DOHH2 (cell line): ENCODE measurements at regions not wholly inside any gene's neighbourhood (a gene's known extent, or its start where the extent isn't known, plus 50 kb on each side); places are given as distances from the start of the nearest gene placed in this dataset.
A peak's percentile ranks its signal among the peaks of the same experiment; 100 is the strongest.

Experiments used
- H3F3A ChIP-seq: fragments of 200-600 bp; sonication (generic), shearing (Covaris generic); 2 replicates; pipeline ENCODE4 v1.6.0; 2016; ENCODE audit warnings: antibody characterized with exemption, mild to moderate bottlenecking; ENCODE audit not compliant: control insufficient read depth, insufficient read depth
- H3K27ac ChIP-seq: fragments of 200-600 bp; sonication (generic); 2 replicates; pipeline ENCODE4 v1.5.1; 2014; ENCODE audit warnings: low read depth, mild to moderate bottlenecking, low read length, moderate library complexity
- H3K27me3 ChIP-seq: fragments of 200-600 bp; sonication (generic); 2 replicates; pipeline ENCODE4 v1.6.1; 2014; ENCODE audit warnings: mild to moderate bottlenecking, low read length, mixed read lengths; ENCODE audit not compliant: control insufficient read depth
- H3K36me3 ChIP-seq: fragments of 200-600 bp; sonication (generic); 2 replicates; pipeline ENCODE4 v1.6.1; 2014; ENCODE audit warnings: mild to moderate bottlenecking, low read length, moderate library complexity, mixed read lengths; ENCODE audit not compliant: control insufficient read depth
- H3K4me1 ChIP-seq: fragments of 200-600 bp; sonication (generic); 2 replicates; pipeline ENCODE4 v1.6.1; 2014; ENCODE audit warnings: mild to moderate bottlenecking, low read length, mixed read lengths; ENCODE audit not compliant: control insufficient read depth
- H3K4me2 ChIP-seq: fragments of 200-600 bp; sonication (generic); 2 replicates; pipeline ENCODE4 v1.6.0; 2014; ENCODE audit warnings: mild to moderate bottlenecking, low read length, moderate library complexity
- H3K4me3 ChIP-seq: fragments of 200-600 bp; sonication (generic); 2 replicates; pipeline ENCODE4 v1.5.1; 2014; ENCODE audit warnings: mild to moderate bottlenecking, low read length, mixed read lengths
- H3K79me2 ChIP-seq: fragments of 200-600 bp; sonication (generic); 2 replicates; pipeline ENCODE4 v1.6.1; 2014; ENCODE audit warnings: mild to moderate bottlenecking, low read length, mixed read lengths; ENCODE audit not compliant: control insufficient read depth
- H3K9me2 ChIP-seq: fragments of 200-600 bp; sonication (generic); replicated peaks from 2 replicates; pipeline ENCODE4 v1.6.1; 2014; ENCODE audit warnings: mild to moderate bottlenecking, low read length, mixed read lengths; ENCODE audit not compliant: control insufficient read depth
- H3K9me3 ChIP-seq: fragments of 200-600 bp; sonication (generic); 2 replicates; pipeline ENCODE4 v1.6.1; 2014; ENCODE audit warnings: antibody characterized with exemption, low read length, mixed read lengths; ENCODE audit not compliant: control insufficient read depth, insufficient read depth
- H4K20me1 ChIP-seq: fragments of 200-600 bp; sonication (generic); 2 replicates; pipeline ENCODE4 v1.6.0; 2014; ENCODE audit warnings: low read depth, mild to moderate bottlenecking, antibody characterized with exemption, low read length, moderate library complexity; ENCODE audit not compliant: control insufficient read depth, insufficient read depth
- CTCF ChIP-seq: fragments of 200-600 bp; sonication (generic); IDR thresholded peaks from one replicate; pipeline ENCODE4 v1.5.1; 2014; ENCODE audit warnings: antibody characterized with exemption, mild to moderate bottlenecking, low read depth, low read length; ENCODE audit not compliant: poor library complexity, severe bottlenecking
- EZH2phosphoT487 ChIP-seq: fragments of 200-600 bp; sonication (generic); IDR thresholded peaks from 2 replicates; pipeline ENCODE4 v1.6.1; 2017; ENCODE audit warnings: borderline replicate concordance, mild to moderate bottlenecking, antibody characterized with exemption, low read length, moderate library complexity, mixed read lengths

- Histone ChIP-seq H3K27ac (no peak overlapping the region), H3K9me2 (no peaks in the 10 kb centered on the region), H3K4me3 (no peak overlapping the region), H3F3A (no peaks in the 10 kb centered on the region), H3K27me3 (no peaks in the 10 kb centered on the region), H4K20me1 (no peaks in the 10 kb centered on the region), H3K4me1 (no peaks in the 10 kb centered on the region), H3K9me3 (no peaks in the 10 kb centered on the region), H3K36me3 (no peaks in the 10 kb centered on the region), H3K4me2 (no peak overlapping the region), H3K79me2 (no peaks in the 10 kb centered on the region)
- TF ChIP-seq EZH2phosphoT487 (no peak), CTCF (no peak)
These were observed 271.7 kb upstream of the CHD6 start for GRCh38 chr20:41889844-41890224.

DNA sequence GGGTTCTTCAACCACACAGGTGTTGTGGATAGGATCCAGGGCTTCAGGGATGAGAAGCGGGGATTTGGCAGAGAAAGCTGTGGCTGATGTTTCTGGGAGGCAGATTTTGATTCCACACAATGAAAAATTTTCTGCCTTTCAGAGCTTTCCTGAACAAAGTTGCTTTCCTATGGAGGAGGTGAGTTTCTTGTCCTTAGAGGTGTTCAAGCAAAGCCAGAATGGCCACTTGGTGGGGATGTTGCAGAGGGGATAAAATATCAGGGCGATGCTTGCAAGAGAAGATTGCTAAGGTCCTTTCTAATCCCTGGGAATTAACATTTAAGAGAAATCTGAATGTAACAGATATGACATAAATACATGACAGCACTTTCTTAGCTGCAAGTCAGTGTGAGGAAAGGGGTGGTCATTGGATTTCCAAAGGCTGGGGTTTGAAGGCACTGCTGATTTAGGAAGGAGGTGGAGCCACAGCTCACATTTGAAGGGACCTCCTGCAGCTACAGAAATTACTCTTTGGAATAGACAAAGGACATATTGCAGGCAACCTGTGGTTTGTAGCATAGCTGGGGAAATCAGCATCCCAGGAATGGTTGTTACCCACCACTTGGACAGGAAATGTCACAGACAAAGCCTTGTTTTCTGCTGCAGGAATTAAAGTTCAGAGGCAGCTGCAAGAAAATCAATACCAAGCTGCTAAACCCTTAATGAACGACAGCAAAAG lies 271.1 kb upstream of the CHD6 start:
- H3K27me3 ChIP-seq: no peaks in the 10 kb centered on the region
- no peaks in the 10 kb centered on the region for H3K79me2 ChIP-seq
- H3K9me3 ChIP-seq: no peaks in the 10 kb centered on the region
- no peak overlapping the region for H3K4me2 ChIP-seq
- H3K4me1 ChIP-seq: no peaks in the 10 kb centered on the region
- no peak overlapping the region for H3K4me3 ChIP-seq
- no peaks in the 10 kb centered on the region for H3F3A ChIP-seq
- H3K36me3 ChIP-seq: no peaks in the 10 kb centered on the region
- no peak overlapping the region for H3K27ac ChIP-seq
- no peaks in the 10 kb centered on the region for H3K9me2 ChIP-seq
- no peaks in the 10 kb centered on the region for H4K20me1 ChIP-seq
- TF ChIP-seq CTCF: peak; percentile 21
- TF ChIP-seq EZH2phosphoT487: no peak

DNA sequence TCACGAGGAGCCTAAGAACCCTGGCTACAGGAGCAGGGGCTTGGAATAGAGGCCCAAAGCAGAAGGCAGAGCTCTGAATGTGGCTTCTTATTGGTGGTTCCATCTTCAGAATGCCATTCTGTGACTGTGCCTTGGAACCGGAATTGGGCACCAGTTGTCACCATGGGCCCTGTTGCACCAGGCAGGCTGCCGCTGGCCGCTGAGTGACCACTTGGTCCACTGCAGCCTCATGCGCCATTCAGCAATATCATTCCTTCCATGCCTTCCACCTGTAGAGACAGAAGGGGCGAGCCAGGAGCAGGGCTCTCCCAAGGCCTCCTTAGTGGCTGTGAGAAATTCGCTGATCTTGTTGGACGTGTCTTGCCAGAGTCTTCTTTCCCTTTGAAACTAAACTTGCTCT lies 270.3 kb upstream of the CHD6 start:
- H3K4me2 ChIP-seq: no peak overlapping the region
- H3F3A ChIP-seq: no peaks in the 10 kb centered on the region
- H3K9me2 ChIP-seq: no peaks in the 10 kb centered on the region
- no peak for TF ChIP-seq EZH2phosphoT487
- no peak for TF ChIP-seq CTCF
- H3K36me3 ChIP-seq: no peaks in the 10 kb centered on the region
- no peaks in the 10 kb centered on the region for H4K20me1 ChIP-seq
- H3K4me3 ChIP-seq: no peak overlapping the region
- H3K4me1 ChIP-seq: no peaks in the 10 kb centered on the region
- H3K79me2 ChIP-seq: no peaks in the 10 kb centered on the region
- H3K27ac ChIP-seq: no peak overlapping the region
- H3K9me3 ChIP-seq: no peaks in the 10 kb centered on the region
- 0 out of 2 replicates have a peak, but pooled peaks cover under 1% of the 10 kb centered on the region for H3K27me3 ChIP-seq
